Spleen (tissue), 7 donors: ENCODE measurements at regions not wholly inside any gene's neighbourhood (a gene's known extent, or its start where the extent isn't known, plus 50 kb on each side); places are given as distances from the start of the nearest gene placed in this dataset.

Experiments
- CTCF ChIP-seq, 11 experiments: fragments of 200-600 bp in 7 of 11; fragments of 450-650 bp in 4 of 11; sonication (generic) in 4 of 11; IDR thresholded peaks in 8 of 11; conservative IDR thresholded peaks in 3 of 11; 1 replicate in 7 of 11; 2 replicates in 4 of 11; pipeline versions ENCODE4 v1.4.0 to v1.8.0; 2016 to 2021; ENCODE audit warnings: antibody characterized with exemption in 11 of 11, inconsistent platforms in 4 of 11, mild to moderate bottlenecking in 1 of 11
- POLR2AphosphoS5 ChIP-seq, 3 donors: sonication (generic); formaldehyde crosslinking; IDR thresholded peaks; one replicate each; pipeline ENCODE4 v1.5.1; 2017; ENCODE audit warnings: antibody characterized with exemption in 3 of 3
- donor health status: DM: no; HTN: no; CAD: no; lungs with moderate emphysema.
- donor health status: DM: no; HTN: no; CAD: no.
- donor health status: DM: no; HTN: no; CAD: no.

- TF ChIP-seq POLR2AphosphoS5 (IDR thresholded peaks at IDR 0.05) (no peak), CTCF (IDR thresholded peaks at IDR 0.05 in 8 of 11, conservative IDR thresholded peaks at IDR 0.05 in 3 of 11) (no peak)
Measured at GRCh38 chr5:29131285-29131684, 2062.2 kb upstream of the CDH6 start.
